Ovary (tissue), 7 donors: ENCODE measurements at regions not wholly inside any gene's neighbourhood (a gene's known extent, or its start where the extent isn't known, plus 50 kb on each side); places are given as distances from the start of the nearest gene placed in this dataset.

Source experiments
- DNase-seq, 5 donors: peaks; one replicate each; pipeline ENCODE4 v3.0.0-alpha.2; 2019 to 2020
- H3K27ac ChIP-seq, 2 donors: fragments of 200-600 bp; one replicate each; pipeline versions ENCODE4 v1.5.1 to v1.8.0; 2019 to 2022
- H3K27me3 ChIP-seq: fragments of 200-600 bp; one replicate; pipeline ENCODE4 v1.8.0; 2022
- H3K36me3 ChIP-seq: fragments of 200-600 bp; sonication (generic); one replicate; pipeline ENCODE4 v1.5.1; 2019
- H3K4me1 ChIP-seq: one replicate; pipeline ENCODE4 v1.8.1; 2013; ENCODE audit warnings: mild to moderate bottlenecking, moderate library complexity; ENCODE audit not compliant: insufficient read depth
- H3K4me3 ChIP-seq: fragments of 200-600 bp; sonication (generic); one replicate; pipeline ENCODE4 v1.5.1; 2017
- H3K9me3 ChIP-seq, 2 donors: fragments of 200-600 bp in 1 of 2; sonication (generic) in 1 of 2; one replicate each; pipeline versions ENCODE4 v1.5.1 to v1.8.1; 2013 to 2019; ENCODE audit warnings: mild to moderate bottlenecking in 1 of 2, moderate library complexity in 1 of 2
- CTCF ChIP-seq, 3 donors: fragments of 450-650 bp in 2 of 3; fragments of 200-600 bp in 1 of 3; IDR thresholded peaks; one replicate each; pipeline versions ENCODE4 v1.5.1 to v1.8.0; 2016 to 2022; ENCODE audit warnings: antibody characterized with exemption in 3 of 3, mild to moderate bottlenecking in 1 of 3
- EP300 ChIP-seq: sonication (generic); formaldehyde crosslinking; IDR thresholded peaks from one replicate; pipeline ENCODE4 v1.6.1; 2017; ENCODE audit warnings: antibody characterized with exemption
- POLR2A ChIP-seq: fragments of 450-650 bp; IDR thresholded peaks from one replicate; pipeline ENCODE4 v1.6.1; 2017; ENCODE audit warnings: antibody characterized with exemption, mild to moderate bottlenecking, moderate library complexity
- WGBS, 3 donors: extraction: QIAGEN DNeasy Blood & Tissue Kit in 1 of 3; methylation state at CpG; one replicate each; pipeline versions ENCODE4 v1.1.5 to v1.1.7; 2013 to 2017; 5-methylcytosine and 5-hydroxymethylcytosine counted together
- intact Hi-C, 4 donors: fragments of 100-400 bp; cut with DNase I; formaldehyde crosslinking; loops; one replicate each; pipeline versions ENCODE4 v1.11.0 to v1.15.1; 2022 to 2023
- donor health status: DM: no; HTN: no; CAD: no; lungs with moderate emphysema.
- donor health status: DM: no; HTN: no; CAD: no.
- donor health status: Bipolar disorder and iron deficiency.
- donor health status: DM: no; HTN: no; CAD: no.
- donor health status: DM: yes; HTN: yes; CAD: no.

- no peaks in the 10 kb centered on the region for H3K4me1 ChIP-seq
- no peaks in the 10 kb centered on the region for H3K36me3 ChIP-seq
- H3K9me3 ChIP-seq: no peaks in the 10 kb centered on the region
- H3K4me3 ChIP-seq: no peak overlapping the region
- no peak for DNase-seq
- 62 to 67% (median 66%) methylated on average over 3 of the region's 3 CpGs for WGBS, 3 donors
- TF ChIP-seq CTCF (IDR thresholded peaks at IDR 0.05) (no peak), POLR2A (no peak), EP300 (no peak)
- H3K27me3 ChIP-seq: no peaks in the 10 kb centered on the region
- intact Hi-C loops: no loop called here
- H3K27ac ChIP-seq: no peak overlapping the region
Measured at GRCh38 chr13:83423861-83424260, 458.4 kb downstream of the SLITRK1 start.

GRCh38 chr13:83423381-83423780, 458.9 kb downstream of the SLITRK1 start:
- H3K4me3 ChIP-seq: no peak overlapping the region
- H3K27me3 ChIP-seq: no peaks in the 10 kb centered on the region
- no peak for DNase-seq
- H3K4me1 ChIP-seq: no peaks in the 10 kb centered on the region
- TF ChIP-seq POLR2A: no peak
- TF ChIP-seq EP300: no peak
- no peak for TF ChIP-seq CTCF (IDR thresholded peaks at IDR 0.05)
- H3K36me3 ChIP-seq: no peaks in the 10 kb centered on the region
- intact Hi-C loops: no loop called here
- no peak overlapping the region for H3K27ac ChIP-seq
- no peaks in the 10 kb centered on the region for H3K9me3 ChIP-seq
- WGBS, 3 donors: 85 to 88% (median 87%) methylated on average over 2 of the region's 2 CpGs

- no peak overlapping the region for H3K27ac ChIP-seq
- DNase-seq: no peak
- WGBS, 3 donors: 73 to 79% (median 74%) methylated on average over 4 of the region's 4 CpGs
Measured at GRCh38 chr13:83414393-83414792, 467.9 kb downstream of the SLITRK1 start.

GRCh38 chr13:83386609-83387008, 495.7 kb downstream of the SLITRK1 start:
- H3K27ac ChIP-seq: no peak overlapping the region
- 31 to 43% (median 32%) methylated on average over 1 of the region's 1 CpG for whole genome bisulfite sequencing, 3 donors
- no peak overlapping the region for H3K4me3 ChIP-seq
- no peaks in the 10 kb centered on the region for H3K36me3 ChIP-seq
- H3K4me1 ChIP-seq: no peaks in the 10 kb centered on the region
- no peak for TF ChIP-seq CTCF (IDR thresholded peaks at IDR 0.05)
- no peak for TF ChIP-seq EP300
- no peak for TF ChIP-seq POLR2A
- no peak for DNase-seq
- intact Hi-C loops: no loop called here
- no peaks in the 10 kb centered on the region for H3K27me3 ChIP-seq
- H3K9me3 ChIP-seq: no peaks in the 10 kb centered on the region

More at GRCh38 chr13:83414393-83414792, 467.9 kb downstream of the SLITRK1 start:
- no peak overlapping the region for H3K4me3 ChIP-seq
- no peaks in the 10 kb centered on the region for H3K9me3 ChIP-seq
- intact Hi-C loops: no loop called here
- no peaks in the 10 kb centered on the region for H3K27me3 ChIP-seq
- H3K4me1 ChIP-seq: no peaks in the 10 kb centered on the region
- H3K36me3 ChIP-seq: no peaks in the 10 kb centered on the region
- no peak for TF ChIP-seq POLR2A
- TF ChIP-seq EP300: no peak
- TF ChIP-seq CTCF (IDR thresholded peaks at IDR 0.05): no peak

- Histone ChIP-seq H3K36me3 (no peaks in the 10 kb centered on the region), H3K4me3 (no peak overlapping the region), H3K9me3 (no peaks in the 10 kb centered on the region), H3K27ac (no peak overlapping the region), H3K27me3 (no peaks in the 10 kb centered on the region), H3K4me1 (no peaks in the 10 kb centered on the region)
- 37 to 44% (median 41%) methylated on average over 1 of the region's 1 CpG for WGBS, 3 donors
- DNase-seq: no peak
- TF ChIP-seq CTCF (IDR thresholded peaks at IDR 0.05): no peak
- TF ChIP-seq POLR2A: no peak
- no peak for TF ChIP-seq EP300
- intact Hi-C loops: no loop called here
Measured at GRCh38 chr13:83378908-83379307, 503.4 kb downstream of the SLITRK1 start.
